GM21390 (cell line): ENCODE measurements at regions not wholly inside any gene's neighbourhood (a gene's known extent, or its start where the extent isn't known, plus 50 kb on each side); places are given as distances from the start of the nearest gene placed in this dataset.

Source experiments
- ATAC-seq: cut with Tn5 transposase; IDR thresholded peaks from one replicate; pipeline ENCODE4 v1.9.1; 2021; ENCODE audit not compliant: unreplicated experiment

DNA sequence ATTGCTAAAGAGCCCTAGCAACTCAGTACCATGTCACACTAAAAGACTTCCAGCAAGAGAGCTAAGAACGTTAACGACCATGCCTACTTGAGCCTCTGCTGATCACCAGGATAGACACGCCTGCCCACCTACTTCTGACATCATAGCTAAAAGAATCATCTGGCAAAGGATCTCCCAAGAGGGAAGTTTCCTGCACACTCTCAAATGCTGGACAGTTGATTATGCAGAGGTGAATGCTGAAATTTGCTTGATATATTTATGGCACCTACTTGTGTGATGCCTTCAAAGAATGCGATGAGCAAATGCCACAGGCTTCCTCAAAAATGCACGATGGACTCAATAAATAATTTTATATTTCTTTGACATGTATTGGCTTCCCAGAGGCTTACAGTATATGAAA is 113.6 kb downstream of the GALC start:
- no peak for ATAC-seq

DNA sequence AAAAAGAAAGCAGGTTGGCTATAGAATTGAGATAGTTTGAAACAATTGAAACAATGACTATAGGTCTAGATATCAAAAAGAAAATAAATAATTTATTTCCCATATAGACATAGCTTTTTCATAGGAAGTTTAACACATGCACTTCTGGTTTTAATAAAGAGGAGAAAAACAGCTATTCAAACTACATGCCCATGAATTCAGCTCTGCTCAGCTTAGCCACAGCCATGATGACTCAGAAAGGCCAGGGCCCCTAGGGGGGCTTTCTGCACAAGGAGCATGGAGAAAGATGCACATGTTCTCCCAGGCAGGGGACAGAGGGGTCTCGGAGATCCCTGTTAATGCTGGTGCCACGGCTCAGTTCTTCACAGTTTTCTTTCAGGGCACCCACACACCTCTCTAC is 114.0 kb downstream of the GALC start:
- no peak for ATAC-seq

DNA sequence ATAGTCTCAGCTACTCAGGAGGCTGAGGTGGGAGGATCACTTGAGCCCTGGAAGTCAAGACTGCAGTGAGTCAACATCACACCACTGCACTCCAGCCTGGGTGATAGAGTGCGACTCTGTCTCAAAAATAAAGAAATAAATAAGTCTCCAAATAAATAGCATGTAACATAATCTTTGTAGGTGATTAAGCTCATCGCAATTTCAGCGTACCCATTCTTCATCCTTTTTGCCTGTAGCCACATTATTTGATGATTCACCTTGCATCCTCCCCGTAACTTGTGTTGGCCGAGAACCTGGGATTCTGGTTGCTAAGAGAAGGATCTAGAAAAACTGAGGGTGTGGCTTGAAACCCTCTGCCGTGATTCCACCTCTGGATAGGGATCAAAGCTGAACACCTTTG is 115.1 kb downstream of the GALC start:
- no peak for ATAC-seq

DNA sequence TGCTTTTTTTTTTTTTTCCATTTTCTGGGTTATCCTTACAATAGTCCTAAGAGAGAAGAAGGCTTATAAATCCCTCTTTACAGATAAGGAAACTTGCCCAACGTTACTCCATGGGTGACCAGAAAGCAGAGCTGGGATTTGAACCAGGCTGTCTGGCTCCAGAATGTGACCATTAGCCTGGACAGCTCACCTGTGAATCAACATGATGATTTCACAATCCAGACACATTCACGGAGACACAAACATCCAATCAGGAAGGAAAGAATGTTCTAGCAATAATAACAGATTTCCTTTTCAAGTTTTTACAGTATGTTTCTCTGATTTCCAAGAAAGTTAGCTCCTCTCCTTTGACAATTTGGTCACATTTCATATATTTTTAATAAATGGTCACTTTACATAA is 118.3 kb downstream of the GALC start:
- no peak for ATAC-seq

DNA sequence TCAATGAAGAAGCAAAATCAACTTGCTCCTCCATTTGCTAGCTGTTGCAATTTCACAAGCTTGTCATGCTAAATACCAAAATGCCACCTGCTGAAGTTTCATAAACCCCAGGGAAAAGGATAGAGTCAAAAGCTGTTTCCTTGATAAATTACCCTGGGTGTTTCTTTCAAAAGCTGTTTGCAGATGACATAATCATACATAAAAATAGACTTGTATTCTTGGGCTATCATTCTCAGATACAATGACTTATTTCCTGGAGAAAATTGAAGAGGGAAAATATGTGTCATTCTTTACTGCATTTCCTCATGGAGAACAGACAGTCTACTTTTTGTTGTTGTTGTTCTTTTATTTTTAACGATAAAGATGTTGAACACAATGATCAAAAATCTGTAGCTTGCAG is 119.2 kb downstream of the GALC start:
- no peak for ATAC-seq

DNA sequence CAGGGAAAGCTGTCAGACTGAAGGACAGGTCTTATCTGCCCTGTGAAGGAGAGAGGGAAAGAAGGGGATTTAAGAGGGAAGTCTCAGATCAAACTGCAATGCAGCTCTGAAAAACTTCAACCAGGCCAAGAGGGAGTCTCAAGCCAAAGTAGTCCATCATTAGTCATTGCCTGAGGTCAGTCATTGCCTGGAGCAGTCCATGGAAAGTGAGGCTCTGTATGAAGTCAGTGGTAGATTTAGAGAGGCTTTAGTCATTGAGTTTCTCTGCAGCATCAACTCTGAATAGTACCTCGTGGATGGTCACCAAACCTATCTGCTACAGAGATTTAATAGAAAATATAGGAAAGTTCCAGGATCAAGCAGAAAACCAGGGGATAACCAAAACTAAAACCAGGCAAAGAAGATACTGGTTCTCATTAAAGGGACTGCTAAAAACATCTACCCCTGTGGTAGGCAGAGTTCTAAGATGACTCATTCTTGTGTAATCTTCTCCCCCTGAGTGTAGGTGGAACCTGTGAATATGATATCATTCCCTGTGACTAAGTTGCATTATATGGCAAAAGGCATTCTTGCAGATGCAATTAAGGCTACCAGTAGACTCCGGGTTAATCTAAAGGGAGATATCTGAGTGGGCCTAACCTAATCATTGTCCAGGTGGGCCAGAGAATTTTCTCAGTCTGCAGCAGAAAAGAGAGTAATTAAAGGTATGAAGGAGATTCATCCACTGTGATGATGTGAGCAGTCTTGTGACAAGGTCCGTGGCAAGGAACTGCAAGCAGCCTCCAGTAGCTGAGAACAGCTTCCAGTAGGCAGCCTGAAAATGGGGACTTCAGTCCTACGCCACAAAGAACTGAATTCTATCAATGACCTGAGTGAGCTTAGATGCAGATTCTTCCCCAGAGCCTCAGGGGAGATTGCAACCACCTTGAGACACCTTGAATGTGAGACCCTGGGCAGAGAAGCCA is 123.1 kb downstream of the GALC start:
- no peak for ATAC-seq

DNA sequence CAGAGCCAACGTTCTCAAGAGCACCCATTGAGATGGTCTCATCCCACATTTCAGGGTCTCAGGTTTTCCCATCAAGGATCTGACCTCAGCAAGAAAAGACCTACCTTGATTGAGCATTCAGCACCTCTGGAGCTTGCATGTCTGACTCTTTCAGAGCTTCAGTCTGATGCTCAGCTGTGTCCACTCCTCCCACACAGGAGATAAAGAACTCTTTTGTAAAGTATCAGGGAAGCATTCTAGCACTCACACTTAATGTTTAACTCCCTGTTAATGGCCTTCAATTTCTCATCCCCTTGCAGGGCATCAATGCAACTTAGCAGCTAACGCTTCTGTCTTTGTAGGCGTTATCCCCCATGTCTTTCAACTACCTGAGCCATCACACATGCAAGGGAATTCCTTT is 124.1 kb downstream of the GALC start:
- no peak for ATAC-seq

DNA sequence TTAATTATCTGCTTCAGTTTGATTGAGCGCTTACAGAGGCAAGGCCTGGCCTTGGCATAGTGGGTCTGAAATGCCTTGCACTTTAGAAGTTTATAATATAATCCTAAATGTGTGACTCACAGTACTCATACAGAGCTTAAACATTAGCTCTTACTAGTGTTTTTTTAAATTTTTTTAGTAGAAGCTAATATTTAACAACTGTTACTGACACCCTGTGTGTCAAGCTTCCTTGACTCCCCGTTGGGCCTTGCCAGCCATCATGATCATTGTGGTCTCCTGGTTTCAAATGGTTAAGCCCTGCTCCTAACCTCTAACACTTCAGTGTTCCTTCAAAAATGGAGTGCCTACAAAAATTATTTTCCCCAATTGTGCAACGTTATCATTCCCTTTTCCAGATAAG is 126.9 kb downstream of the GALC start:
- ATAC-seq = no peak

DNA sequence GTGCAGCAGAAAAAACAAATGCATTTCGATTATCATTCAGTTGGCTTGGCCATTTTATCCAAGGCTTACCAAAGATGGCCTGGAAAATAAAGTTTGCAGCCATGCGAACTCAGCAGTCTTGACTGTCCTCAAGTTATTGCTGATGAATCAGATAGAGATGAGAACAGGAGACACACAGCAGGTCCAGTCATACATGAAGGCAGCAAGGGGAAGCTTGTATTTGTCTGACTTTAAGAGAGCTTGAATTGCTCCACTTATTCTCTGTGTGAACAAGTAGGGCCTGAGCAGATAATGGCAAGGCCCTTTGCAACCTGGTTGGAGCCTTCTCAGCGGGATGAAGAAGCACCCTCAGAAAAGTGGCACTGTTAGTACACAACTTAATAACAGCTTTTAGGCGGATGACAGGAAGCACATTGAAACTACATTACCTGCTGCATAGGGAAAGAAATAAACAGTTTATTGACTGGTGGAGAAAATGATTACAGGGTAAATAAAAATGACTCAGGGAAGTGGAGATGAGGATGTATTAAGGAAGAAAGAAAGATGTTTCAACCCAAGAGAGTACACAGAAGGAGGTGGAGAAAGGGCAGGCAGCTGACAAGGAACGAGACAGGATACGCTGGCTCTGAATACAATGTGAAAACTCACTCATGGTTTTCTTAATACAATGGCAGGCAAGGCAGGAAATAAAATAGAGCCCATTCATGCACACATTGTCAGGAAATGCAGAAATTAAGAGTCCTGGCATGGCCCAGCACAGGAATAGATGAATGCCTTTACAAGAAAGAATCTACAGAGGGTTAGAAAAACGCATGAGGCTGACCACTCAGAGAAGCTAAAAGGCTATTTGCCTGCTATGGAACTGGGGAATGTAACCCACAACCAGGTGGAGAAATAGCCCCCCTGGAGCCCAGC is 128.4 kb downstream of the GALC start:
- no peak for ATAC-seq

DNA sequence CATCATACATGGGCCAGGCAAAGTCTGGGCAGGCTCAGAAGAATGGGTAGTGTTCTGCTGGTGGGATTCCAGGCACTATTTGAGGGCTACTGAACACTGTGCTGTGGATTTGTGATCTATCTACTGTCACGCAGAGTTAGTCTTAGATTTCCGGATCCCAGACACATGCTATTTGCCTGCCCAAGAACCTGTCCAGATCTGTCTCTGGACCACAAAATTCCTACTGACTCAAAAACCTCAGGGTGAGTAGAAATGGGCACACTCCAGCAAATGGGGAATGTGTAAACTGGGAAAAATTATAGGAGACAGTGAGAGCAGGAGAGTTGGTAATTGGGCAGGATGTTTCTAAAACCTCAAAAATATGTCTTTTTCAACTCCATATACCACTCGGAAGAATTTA is 129.9 kb downstream of the GALC start:
- ATAC-seq = no peak

DNA sequence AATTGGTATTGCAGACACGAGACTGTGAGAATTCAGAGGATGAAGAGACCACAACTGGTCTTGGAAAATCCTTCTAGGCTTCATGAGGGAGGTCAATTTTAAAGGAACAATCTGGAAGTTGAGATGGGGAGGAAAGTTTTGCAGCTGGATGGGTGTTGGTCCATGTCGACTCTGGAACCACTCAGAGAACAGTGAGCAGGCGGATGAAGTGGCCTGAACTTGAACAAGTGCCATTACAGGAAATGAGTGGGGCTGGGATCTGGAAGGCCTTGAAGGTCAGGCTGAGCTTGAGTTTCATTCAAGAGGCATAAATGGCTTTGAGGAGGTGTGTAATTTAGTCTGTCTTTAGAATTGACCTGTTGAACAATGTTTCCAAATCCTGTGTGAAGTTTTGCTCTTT is 140.9 kb downstream of the GALC start:
- no peak for ATAC-seq

DNA sequence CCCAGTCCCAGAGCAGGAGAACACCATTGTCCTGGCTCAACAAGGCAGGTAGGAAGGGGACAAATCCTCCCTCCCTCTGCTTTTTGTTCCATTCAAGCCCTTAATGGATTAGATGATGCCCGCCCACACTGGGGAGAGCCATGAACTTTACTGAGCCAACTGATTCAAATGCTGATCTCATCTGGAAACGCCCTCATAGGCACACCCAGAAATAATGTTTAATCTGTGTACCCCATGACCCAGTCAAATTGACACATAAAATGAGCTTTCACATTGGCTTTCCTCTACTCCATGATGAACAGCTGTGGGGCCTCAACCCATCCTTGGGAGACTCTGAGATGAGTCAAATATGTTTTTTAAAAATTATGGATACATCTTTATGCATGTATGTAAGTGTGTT is 141.8 kb downstream of the GALC start:
- no peak for ATAC-seq

DNA sequence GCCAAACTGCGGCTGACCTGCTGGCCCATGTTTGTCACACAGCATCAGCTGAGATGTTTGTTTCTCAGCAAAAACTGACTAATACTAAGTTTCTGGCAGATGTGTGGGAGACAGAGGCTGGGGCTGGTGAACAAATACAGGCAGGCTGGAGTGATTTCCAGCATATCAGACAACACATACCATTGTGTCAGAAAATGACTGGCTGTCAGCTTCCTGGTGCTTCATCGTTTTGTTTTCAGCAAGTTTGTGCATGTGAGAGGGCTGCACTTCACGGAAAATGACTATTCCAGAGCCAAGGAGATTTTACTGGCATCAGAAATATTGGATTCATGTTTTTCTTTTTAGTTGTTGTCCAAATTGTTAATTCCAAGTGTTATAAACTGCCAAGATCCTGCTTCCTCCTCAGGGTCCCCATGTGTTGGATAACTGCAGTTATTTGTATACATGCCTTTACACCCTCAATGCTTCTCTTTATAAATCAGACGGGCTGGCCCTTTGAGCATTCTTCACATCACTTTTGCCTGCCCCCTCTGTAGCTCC is 145.7 kb downstream of the GALC start:
- no peak for ATAC-seq

DNA sequence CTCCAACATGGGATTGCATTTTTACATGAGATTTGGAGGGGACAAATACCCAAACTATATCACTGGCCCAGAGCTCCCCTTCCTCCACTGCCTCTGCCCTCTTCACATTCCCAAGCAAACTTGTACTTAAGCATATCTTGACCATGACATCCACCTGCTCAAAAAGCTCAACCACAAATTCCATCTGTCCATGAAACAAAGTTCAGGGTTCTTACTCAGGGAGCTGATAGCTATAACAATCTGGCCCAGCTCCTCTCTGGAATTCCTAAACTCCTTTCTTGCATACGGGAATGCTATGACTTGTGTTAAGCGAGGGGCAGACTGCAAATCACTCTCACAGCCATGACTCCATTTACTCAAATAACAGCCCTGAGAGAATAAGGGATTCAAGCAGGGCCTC is 152.1 kb downstream of the GALC start:
- ATAC-seq = no peak

DNA sequence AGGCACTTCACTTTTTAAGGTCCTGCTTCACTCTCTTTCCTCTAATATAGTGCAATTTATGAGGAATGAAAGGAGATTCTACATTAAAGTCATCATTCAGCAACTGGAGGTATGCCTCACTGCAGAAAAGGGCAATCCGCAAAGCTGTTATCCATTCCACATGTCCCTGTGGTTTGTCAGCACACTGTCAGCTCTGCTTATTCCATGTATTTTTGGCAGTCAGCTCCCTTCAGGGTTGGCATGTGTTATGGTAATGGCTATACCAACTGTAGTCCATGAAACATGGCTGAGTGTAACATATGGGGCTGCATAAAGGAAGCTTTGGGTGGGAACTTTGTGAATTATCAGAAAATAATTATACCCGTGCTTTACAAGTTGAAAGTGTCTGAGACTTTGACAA is 154.1 kb downstream of the GALC start:
- ATAC-seq = no peak

DNA sequence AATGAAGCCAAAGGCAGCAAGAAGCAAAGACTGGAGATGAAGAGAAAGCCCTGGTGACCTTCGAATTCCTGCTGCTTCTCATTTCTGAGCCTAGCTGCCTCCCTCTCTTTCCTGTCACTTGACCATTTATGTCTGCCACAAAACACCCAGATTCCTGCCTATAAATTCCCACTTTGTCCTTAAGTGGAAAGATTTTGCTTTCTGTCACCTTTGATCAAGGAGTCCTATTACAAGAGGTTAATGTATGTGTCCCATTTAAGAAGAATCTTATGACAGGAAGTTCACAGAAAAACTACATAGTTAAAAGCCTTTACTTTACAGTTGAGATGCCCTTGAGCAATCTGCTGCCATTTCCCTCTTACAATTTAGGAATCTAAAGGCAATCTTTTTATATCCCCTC is 155.7 kb downstream of the GALC start:
- no peak for ATAC-seq

DNA sequence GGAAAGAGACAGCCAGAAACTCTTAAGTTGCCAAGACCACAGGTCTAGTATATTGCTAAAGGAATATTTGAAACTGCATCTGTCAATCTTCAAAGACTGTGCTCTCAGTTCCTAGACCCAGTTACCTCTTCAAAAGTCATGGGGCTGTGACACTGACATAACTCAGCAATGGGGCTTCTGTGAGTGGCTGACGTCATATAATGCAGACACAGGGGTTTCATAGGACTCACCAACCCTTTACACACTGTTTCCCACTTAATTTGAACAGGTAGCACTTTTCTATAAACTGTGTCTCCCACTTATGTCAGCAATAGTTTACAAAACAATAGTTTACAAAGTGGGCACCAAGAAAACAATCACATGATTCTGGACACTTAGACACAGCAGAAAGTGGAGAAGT is 158.4 kb downstream of the GALC start:
- no peak for ATAC-seq

DNA sequence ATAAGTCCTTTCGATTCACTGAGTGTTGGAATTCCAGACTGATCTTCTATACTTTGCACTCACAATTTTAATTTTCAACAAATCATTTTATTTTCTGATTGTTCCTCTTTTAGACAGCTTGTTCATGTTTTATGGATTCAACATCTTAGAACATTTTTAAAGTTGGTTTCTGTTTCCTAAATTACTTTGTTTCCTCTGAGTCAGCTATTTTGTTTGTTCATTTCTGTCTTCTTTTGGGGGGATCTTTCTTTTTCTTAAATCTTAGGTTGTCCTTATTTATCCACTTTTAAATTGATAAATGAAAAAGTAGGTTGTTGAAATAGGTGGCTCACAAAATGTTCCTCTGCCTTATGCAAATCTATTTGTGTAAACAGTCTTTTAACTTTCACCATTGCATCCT is 160.0 kb downstream of the GALC start:
- ATAC-seq = no peak

DNA sequence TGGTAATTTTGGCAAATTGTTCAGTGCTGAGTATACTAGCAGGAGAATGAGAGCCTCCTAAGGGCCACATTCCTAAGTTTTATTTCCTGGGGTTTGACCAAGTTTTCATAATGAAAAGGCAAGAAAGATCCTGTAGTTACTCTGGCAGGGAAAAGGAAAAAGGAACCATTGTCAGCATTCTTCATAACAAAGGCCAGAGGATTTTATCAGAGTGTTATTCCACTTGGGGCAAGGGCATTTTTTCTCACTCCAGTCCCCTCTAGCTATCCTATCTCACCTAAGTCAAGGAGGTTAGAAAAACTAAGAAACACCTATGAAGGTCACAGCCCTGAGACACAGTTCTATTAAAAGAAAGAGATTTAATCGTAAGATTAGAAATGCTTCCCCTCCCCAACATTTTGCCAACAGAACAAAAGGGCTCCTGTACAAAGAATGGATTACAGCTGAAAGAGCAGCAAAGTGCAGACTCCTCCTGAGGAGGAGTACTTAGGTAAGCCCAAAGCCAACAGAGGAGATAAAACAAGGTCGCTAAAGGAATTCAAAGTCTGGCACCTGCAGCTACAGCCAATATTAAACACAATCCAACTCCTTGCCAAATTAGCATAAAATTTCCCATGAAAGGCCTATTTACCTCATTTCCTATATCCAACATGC is 162.4 kb downstream of the GALC start:
- no peak for ATAC-seq

DNA sequence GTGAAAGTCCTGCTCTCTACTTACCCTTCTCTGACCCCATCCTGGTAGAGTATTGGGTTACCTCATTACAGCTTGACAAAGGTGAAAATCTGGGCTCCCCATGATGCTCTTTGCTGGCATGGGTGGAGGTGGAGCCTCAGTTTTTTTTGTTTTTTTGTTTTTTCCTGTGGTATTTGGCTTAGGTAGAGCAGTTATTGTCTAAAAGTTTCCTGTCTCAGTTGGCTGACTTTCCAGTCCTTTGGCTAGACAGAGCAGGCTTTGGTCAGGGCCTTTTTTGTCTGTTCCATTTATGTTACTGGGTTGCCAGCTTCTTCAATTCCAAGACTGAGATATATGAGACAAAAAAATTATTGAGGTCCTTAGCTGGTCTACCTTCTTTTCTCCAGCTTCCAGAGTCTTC is 163.4 kb downstream of the GALC start:
- ATAC-seq = no peak

DNA sequence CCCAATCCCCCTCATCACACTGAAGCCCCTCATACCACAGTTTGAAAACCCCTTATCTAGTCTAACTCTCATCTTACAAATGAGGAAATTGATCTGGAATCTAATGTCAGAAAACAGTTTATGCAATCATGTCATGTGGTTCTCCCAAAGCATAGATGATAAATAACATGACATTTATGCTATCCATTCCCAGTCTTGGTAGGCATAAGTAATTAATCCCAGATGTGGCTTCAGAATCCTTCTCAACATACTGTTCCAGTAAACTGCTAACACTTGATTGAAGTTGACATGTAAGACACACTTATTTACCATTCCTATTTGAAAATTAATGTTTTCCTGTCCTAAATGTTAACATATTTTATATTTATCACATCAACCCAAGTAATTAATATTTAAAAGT is 168.7 kb downstream of the GALC start:
- no peak for ATAC-seq
